KMS-11 (cell line): ENCODE measurements at regions not wholly inside any gene's neighbourhood (a gene's known extent, or its start where the extent isn't known, plus 50 kb on each side); places are given as distances from the start of the nearest gene placed in this dataset.

ENCODE experiments used
- H2AFZ ChIP-seq: fragments of 200-600 bp; sonication (generic); 2 replicates; pipeline ENCODE4 v1.6.1; 2016; ENCODE audit warnings: antibody characterized with exemption, mixed run types, low read depth
- H3K27ac ChIP-seq: fragments of 200-600 bp; sonication (generic); 2 replicates; pipeline ENCODE4 v1.6.1; 2016; ENCODE audit warnings: mild to moderate bottlenecking, mixed run types
- H3K27me3 ChIP-seq: fragments of 200-600 bp; sonication (generic); 2 replicates; pipeline ENCODE4 v1.6.1; 2017; ENCODE audit warnings: mild to moderate bottlenecking, low read depth, mixed run types, moderate library complexity; ENCODE audit not compliant: insufficient read depth
- H3K36me3 ChIP-seq: fragments of 200-600 bp; sonication (generic); 2 replicates; pipeline ENCODE4 v1.6.1; 2017; ENCODE audit warnings: mild to moderate bottlenecking, mixed run types; ENCODE audit not compliant: insufficient read depth
- H3K4me1 ChIP-seq: fragments of 200-600 bp; sonication (generic); 2 replicates; pipeline ENCODE4 v1.6.1; 2016; ENCODE audit warnings: mild to moderate bottlenecking, low read depth, mixed run types; ENCODE audit not compliant: poor library complexity, severe bottlenecking
- H3K4me2 ChIP-seq: fragments of 200-600 bp; sonication (generic); 2 replicates; pipeline ENCODE4 v1.7.0; 2016; ENCODE audit warnings: mild to moderate bottlenecking, mixed run types
- H3K4me3 ChIP-seq: fragments of 200-600 bp; sonication (generic); IDR thresholded peaks from 2 replicates; pipeline ENCODE4 v1.6.1; 2017; ENCODE audit warnings: low read depth, low read length, mixed read lengths; ENCODE audit not compliant: insufficient read depth
- H3K79me2 ChIP-seq: fragments of 200-600 bp; sonication (generic); 2 replicates; pipeline ENCODE4 v1.6.1; 2016; ENCODE audit warnings: low read depth, mixed run types; ENCODE audit not compliant: insufficient read depth
- H3K9ac ChIP-seq: fragments of 200-600 bp; sonication (generic); 2 replicates; pipeline ENCODE4 v1.6.1; 2016; ENCODE audit warnings: mild to moderate bottlenecking, mixed run types
- H4K20me1 ChIP-seq: fragments of 200-600 bp; sonication (generic); 2 replicates; pipeline ENCODE4 v1.6.1; 2016; ENCODE audit warnings: mild to moderate bottlenecking, mixed run types; ENCODE audit not compliant: insufficient read depth
- TF ChIP-seq, protein P1 (sequence below): fragments of 200-600 bp; sonication (generic); conservative IDR thresholded peaks from 2 replicates; pipeline ENCODE4 v1.6.1; 2017; ENCODE audit warnings: low read depth, mild to moderate bottlenecking, antibody characterized with exemption, low read length, moderate library complexity, mixed read lengths

DNA sequence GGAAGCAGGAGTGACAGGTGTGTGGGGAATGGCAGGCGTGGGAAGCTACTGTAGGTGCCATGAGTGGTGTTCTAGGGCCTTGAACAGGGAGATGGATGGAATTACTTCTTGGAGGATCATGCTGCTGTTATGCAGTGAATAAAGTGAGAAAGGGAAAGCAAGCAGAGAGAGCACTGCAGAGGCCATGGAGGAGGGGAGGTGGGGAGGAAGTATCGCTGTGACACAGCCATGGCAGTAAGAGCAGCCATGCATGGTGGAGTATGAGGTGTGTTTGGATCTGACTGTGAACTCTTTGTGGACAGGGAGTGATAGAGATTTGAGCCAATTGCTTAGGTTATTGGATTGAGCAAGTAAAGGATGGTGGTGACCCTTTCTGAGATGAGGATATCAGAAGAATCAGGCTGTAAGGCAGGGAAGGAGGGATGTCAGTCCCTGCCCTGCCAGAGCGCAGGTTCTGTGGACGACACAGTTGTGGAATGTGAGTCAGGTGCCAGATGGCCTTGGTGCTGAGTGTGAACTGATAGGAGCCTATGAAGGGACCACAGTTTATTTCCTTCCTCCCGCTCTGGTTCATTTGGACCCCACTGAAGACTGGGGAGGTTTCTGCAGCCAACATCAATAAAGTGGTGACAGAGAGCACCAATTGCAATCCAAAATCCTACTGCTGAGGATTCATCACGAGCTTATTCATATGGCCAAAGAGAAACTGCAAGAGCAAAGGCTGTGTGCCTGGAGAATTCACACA, 105.5 kb upstream of the TMEM72 start:
- no peaks in the 10 kb centered on the region for H3K79me2 ChIP-seq
- H3K36me3 ChIP-seq, result no peaks in the 10 kb centered on the region; the same call in 1 of the 2 replicates
- H3K4me3 ChIP-seq, result no peak overlapping the region
- H3K4me2 ChIP-seq, result no peak overlapping the region
- no peaks in the 10 kb centered on the region for H4K20me1 ChIP-seq
- H2AFZ ChIP-seq, result no peak overlapping the region
- no peaks in the 10 kb centered on the region for H3K27me3 ChIP-seq
- no peak overlapping the region for H3K9ac ChIP-seq
- TF ChIP-seq, protein P1, sequence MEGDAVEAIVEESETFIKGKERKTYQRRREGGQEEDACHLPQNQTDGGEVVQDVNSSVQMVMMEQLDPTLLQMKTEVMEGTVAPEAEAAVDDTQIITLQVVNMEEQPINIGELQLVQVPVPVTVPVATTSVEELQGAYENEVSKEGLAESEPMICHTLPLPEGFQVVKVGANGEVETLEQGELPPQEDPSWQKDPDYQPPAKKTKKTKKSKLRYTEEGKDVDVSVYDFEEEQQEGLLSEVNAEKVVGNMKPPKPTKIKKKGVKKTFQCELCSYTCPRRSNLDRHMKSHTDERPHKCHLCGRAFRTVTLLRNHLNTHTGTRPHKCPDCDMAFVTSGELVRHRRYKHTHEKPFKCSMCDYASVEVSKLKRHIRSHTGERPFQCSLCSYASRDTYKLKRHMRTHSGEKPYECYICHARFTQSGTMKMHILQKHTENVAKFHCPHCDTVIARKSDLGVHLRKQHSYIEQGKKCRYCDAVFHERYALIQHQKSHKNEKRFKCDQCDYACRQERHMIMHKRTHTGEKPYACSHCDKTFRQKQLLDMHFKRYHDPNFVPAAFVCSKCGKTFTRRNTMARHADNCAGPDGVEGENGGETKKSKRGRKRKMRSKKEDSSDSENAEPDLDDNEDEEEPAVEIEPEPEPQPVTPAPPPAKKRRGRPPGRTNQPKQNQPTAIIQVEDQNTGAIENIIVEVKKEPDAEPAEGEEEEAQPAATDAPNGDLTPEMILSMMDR, result no peak
- no peaks in the 10 kb centered on the region for H3K4me1 ChIP-seq
- H3K27ac ChIP-seq, result no peak overlapping the region

DNA sequence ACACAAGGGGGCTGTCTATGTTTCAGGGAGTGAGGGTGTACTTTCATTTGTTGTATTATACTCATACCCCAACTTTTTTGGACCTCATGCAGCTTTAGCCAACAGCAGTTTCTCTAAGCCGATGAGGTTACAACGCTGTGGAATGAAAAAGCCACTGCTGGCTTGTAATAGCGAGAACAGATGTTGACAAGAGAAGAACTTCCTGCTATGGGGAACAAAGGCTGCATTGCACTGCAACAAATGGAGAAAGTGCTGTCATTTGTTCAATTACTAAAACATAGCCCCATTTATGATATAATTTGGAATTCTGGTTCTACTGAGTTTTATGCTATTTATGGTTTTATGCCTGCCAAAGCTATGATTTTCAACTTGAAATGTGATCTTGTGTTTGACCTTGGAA, 104.2 kb upstream of the TMEM72 start:
- H2AFZ ChIP-seq, result no peak overlapping the region

DNA sequence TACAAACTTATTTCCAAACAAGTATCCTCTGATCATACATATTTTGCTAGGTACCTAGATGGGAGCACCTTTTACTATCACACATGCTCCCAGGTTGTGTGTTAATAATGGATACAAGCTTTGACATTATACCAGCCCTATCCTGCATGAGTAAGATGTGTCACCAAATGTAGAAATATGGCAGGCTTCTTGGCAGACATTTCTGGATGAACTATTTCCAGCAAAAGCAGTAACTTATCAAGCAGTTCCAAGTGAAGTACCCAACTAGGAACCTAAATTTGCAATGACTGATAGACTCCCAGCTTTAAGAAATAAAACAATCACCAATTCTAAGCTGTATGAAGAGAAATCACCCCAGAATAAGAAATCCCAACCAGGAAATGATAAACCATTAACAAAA, 103.7 kb upstream of the TMEM72 start:
- no peaks in the 10 kb centered on the region; the same call in 1 of the 2 replicates for H4K20me1 ChIP-seq
- no peak overlapping the region for H3K4me2 ChIP-seq
- no peak overlapping the region for H3K27ac ChIP-seq
- no peak overlapping the region for H3K4me3 ChIP-seq
- H2AFZ ChIP-seq, result no peak overlapping the region
- H3K36me3 ChIP-seq, result no peaks in the 10 kb centered on the region; the same call in 1 of the 2 replicates
- no peaks in the 10 kb centered on the region for H3K27me3 ChIP-seq
- TF ChIP-seq, protein P1, result no peak
- H3K4me1 ChIP-seq, result no peaks in the 10 kb centered on the region
- no peaks in the 10 kb centered on the region for H3K79me2 ChIP-seq
- no peak overlapping the region for H3K9ac ChIP-seq

More for the DNA sequence above, 104.2 kb upstream of the TMEM72 start:
- Histone ChIP-seq H3K4me3 (no peak overlapping the region), H3K4me2 (no peak overlapping the region), H3K36me3 (no peaks in the 10 kb centered on the region; the same call in 1 of the 2 replicates), H3K27ac (no peak overlapping the region), H4K20me1 (no peaks in the 10 kb centered on the region), H3K79me2 (no peaks in the 10 kb centered on the region), H3K4me1 (no peaks in the 10 kb centered on the region), H3K9ac (no peak overlapping the region), H3K27me3 (no peaks in the 10 kb centered on the region)
- TF ChIP-seq, protein P1, result no peak

DNA sequence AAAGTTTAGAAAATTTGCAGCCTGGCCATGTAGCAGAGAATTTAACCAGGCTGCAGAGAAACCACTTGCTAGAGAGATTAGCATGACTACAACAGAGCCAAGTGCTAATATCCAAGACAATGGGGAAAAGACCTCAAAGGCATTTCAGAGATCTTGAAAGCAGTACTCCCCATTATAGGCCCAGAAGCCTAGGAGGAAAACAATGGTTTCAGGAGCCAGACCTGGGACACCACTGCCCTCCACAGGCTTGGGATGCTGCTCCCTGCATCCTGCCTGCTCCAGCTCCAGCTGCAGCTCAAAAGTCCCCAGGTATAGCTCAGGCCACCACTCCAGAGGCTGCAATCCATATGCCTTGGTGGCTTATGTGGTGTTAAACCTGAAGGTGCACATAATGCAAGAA, 101.5 kb upstream of the TMEM72 start:
- Histone ChIP-seq H2AFZ (no peak overlapping the region), H3K9ac (no peak overlapping the region)
- TF ChIP-seq, protein P1, result no peak

More for the DNA sequence above, 101.5 kb upstream of the TMEM72 start:
- Histone ChIP-seq H3K36me3 (no peaks in the 10 kb centered on the region; the same call in 1 of the 2 replicates), H3K27ac (no peak overlapping the region), H3K79me2 (no peaks in the 10 kb centered on the region), H3K4me3 (no peak overlapping the region), H4K20me1 (no peaks in the 10 kb centered on the region; the same call in 1 of the 2 replicates), H3K27me3 (no peaks in the 10 kb centered on the region), H3K4me1 (no peaks in the 10 kb centered on the region), H3K4me2 (no peak overlapping the region)
